ENCODE measurements at regions not wholly inside any gene's neighbourhood (a gene's known extent, or its start where the extent isn't known, plus 50 kb on each side); places are given as distances from the start of the nearest gene placed in this dataset.

DNA sequence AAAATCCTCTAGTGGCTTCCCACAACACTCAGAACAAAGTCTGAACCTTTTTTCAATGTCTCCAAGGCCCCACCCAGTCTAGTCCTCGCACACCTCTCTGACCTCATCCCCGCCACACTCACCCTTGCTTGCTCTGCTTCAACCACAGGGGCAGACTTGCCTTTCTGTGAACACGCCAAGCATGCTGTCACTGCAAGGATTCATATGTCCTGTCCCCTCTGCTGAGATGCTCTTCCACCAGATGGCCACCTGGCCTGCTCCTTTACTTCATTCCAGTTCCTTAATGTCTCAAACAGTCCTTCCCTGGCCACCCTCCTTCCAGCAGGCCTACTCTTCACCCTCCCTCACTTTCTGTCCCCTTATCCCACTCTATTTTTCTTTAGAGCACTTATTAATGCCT lies 60.6 kb upstream of the ARHGAP20 start:
- ChIA-PET CTCF (no interaction called here), RAD21 (ENCODE audit: low non-redundant PET in 1 of 2, low total read pairs in 2 of 2, uncharacterized antibody in 2 of 2, unreplicated experiment in 2 of 2) (no interaction called here), POLR2A (no interaction called here)
- no peaks in the 10 kb centered on the region for H3K79me2 ChIP-seq (ENCODE audit: insufficient read depth, low read length)
- no peak for TF ChIP-seq JUND (IDR thresholded peaks at IDR 0.05)
- no peak for TF ChIP-seq YY1 (IDR thresholded peaks at IDR 0.05; ENCODE audit: extremely low read depth, insufficient replicate concordance, low read depth, low read length)
- no peak for TF ChIP-seq EGR1 (IDR thresholded peaks at IDR 0.05; ENCODE audit: low read depth)
- no peak for TF ChIP-seq SRF (IDR thresholded peaks at IDR 0.05; ENCODE audit: low read depth)
- TF ChIP-seq CEBPB (IDR thresholded peaks at IDR 0.05; ENCODE audit: low read depth) = no peak
- TF ChIP-seq FOSL1 (IDR thresholded peaks at IDR 0.05; ENCODE audit: low read depth) = no peak
- TF ChIP-seq ZNF274 (IDR thresholded peaks at IDR 0.05; ENCODE audit: low read depth, low read length) = no peak
- TF ChIP-seq, protein P1, sequence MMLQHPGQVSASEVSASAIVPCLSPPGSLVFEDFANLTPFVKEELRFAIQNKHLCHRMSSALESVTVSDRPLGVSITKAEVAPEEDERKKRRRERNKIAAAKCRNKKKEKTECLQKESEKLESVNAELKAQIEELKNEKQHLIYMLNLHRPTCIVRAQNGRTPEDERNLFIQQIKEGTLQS (IDR thresholded peaks at IDR 0.05) = no peak
- no peak for TF ChIP-seq SP1 (IDR thresholded peaks at IDR 0.05; ENCODE audit: low read depth)
- TF ChIP-seq, protein P2, sequence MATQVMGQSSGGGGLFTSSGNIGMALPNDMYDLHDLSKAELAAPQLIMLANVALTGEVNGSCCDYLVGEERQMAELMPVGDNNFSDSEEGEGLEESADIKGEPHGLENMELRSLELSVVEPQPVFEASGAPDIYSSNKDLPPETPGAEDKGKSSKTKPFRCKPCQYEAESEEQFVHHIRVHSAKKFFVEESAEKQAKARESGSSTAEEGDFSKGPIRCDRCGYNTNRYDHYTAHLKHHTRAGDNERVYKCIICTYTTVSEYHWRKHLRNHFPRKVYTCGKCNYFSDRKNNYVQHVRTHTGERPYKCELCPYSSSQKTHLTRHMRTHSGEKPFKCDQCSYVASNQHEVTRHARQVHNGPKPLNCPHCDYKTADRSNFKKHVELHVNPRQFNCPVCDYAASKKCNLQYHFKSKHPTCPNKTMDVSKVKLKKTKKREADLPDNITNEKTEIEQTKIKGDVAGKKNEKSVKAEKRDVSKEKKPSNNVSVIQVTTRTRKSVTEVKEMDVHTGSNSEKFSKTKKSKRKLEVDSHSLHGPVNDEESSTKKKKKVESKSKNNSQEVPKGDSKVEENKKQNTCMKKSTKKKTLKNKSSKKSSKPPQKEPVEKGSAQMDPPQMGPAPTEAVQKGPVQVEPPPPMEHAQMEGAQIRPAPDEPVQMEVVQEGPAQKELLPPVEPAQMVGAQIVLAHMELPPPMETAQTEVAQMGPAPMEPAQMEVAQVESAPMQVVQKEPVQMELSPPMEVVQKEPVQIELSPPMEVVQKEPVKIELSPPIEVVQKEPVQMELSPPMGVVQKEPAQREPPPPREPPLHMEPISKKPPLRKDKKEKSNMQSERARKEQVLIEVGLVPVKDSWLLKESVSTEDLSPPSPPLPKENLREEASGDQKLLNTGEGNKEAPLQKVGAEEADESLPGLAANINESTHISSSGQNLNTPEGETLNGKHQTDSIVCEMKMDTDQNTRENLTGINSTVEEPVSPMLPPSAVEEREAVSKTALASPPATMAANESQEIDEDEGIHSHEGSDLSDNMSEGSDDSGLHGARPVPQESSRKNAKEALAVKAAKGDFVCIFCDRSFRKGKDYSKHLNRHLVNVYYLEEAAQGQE (IDR thresholded peaks at IDR 0.05; ENCODE audit: low read depth) = no peak
- no peak for TF ChIP-seq RAD21 (IDR thresholded peaks at IDR 0.05; ENCODE audit: low read depth)
- peaks cover 4% of the 10 kb centered on the region for H3K27me3 ChIP-seq (ENCODE audit: insufficient read depth, low read length)
- no peak overlapping the region for H3K27ac ChIP-seq (ENCODE audit: low read depth, low read length)
- no peaks in the 10 kb centered on the region for H3K9me3 ChIP-seq (ENCODE audit: control insufficient read depth in 1 of 2, insufficient read depth in 1 of 2, low read depth in 1 of 2, low read length in 2 of 2)
- H3K4me3 ChIP-seq (replicated peaks in 1 of 2; ENCODE audit: low read depth in 1 of 2, low read length in 2 of 2) = no peak overlapping the region
- BruUV-seq (replicated peaks) = no TSS peak
- H4K20me1 ChIP-seq (ENCODE audit: insufficient read depth) = no peaks in the 10 kb centered on the region
- no peaks in the 10 kb centered on the region for H3K36me3 ChIP-seq (ENCODE audit: control insufficient read depth in 1 of 2, insufficient read depth in 2 of 2, low read length in 2 of 2)
- H3K4me2 ChIP-seq (ENCODE audit: low read length) = no peak overlapping the region
- DNase-seq (ENCODE audit: low read depth, low spot score) (no peak), ATAC-seq (no peak)
- no peaks in the 10 kb centered on the region for H3K9me2 ChIP-seq (ENCODE audit: insufficient read depth)
- intact Hi-C loops (cut with micrococcal nuclease) = no loop called here
- H3K9ac ChIP-seq (ENCODE audit: low read length) = no peak overlapping the region
- no peaks in the 10 kb centered on the region for H3K4me1 ChIP-seq (ENCODE audit: control insufficient read depth in 1 of 2, insufficient read depth in 2 of 2, low read length in 2 of 2)
- no peak overlapping the region for H2AFZ ChIP-seq (ENCODE audit: low read depth, low read length, poor library complexity, severe bottlenecking)
